Esophagus squamous epithelium (tissue), 4 donors: ENCODE measurements at regions not wholly inside any gene's neighbourhood (a gene's known extent, or its start where the extent isn't known, plus 50 kb on each side); places are given as distances from the start of the nearest gene placed in this dataset.

ENCODE experiments used
- POLR2A ChIP-seq, 4 donors: fragments of 450-650 bp; IDR thresholded peaks; one replicate each; pipeline ENCODE4 v1.6.1; 2017; ENCODE audit warnings: antibody characterized with exemption in 4 of 4, mild to moderate bottlenecking in 4 of 4, moderate library complexity in 3 of 4
- TF ChIP-seq, protein P1 (sequence below), 6 experiments: fragments of 450-650 bp in 4 of 6; fragments of 200-600 bp in 2 of 6; sonication (generic) in 2 of 6; IDR thresholded peaks; one replicate each; pipeline ENCODE4 v1.5.1; 2016 to 2019; ENCODE audit warnings: antibody characterized with exemption in 6 of 6, mild to moderate bottlenecking in 4 of 6, moderate library complexity in 4 of 6

DNA sequence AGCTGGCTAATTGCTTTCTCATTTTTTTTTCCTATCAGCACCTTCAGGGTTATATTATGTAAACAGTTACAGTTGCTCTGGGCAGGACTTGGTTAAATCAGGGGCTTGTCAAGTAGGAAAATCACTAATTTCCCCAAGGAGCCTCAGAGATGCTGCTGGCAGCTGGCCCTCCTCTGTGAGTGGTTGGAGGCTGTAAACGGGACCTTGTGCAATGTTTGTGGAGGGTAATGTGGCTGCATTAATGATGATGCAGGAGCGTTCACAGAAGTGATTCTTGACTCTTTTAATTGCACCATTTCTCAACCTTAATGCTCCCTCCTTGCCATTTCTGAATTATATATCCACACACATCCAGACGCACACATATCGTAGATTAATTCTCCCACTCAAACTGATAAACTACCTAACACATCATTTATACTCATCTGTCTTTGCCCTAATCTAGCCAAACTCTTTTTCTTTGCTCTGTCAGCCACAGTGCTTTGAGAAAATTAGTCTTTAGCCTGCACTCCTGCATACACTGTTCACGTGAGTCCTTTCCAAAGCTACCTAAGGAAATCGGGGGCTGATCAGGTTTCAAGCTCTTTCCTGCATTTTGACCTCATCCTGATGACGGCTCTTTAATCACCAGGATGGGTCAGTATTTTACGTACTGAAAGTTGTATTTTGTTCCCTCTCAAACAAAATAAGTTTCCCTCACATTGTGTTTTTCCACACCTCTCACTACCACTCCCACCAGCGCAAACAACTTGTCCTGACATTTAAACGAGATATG, 154.4 kb upstream of the PIRT start:
- TF ChIP-seq, protein P1, sequence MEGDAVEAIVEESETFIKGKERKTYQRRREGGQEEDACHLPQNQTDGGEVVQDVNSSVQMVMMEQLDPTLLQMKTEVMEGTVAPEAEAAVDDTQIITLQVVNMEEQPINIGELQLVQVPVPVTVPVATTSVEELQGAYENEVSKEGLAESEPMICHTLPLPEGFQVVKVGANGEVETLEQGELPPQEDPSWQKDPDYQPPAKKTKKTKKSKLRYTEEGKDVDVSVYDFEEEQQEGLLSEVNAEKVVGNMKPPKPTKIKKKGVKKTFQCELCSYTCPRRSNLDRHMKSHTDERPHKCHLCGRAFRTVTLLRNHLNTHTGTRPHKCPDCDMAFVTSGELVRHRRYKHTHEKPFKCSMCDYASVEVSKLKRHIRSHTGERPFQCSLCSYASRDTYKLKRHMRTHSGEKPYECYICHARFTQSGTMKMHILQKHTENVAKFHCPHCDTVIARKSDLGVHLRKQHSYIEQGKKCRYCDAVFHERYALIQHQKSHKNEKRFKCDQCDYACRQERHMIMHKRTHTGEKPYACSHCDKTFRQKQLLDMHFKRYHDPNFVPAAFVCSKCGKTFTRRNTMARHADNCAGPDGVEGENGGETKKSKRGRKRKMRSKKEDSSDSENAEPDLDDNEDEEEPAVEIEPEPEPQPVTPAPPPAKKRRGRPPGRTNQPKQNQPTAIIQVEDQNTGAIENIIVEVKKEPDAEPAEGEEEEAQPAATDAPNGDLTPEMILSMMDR (IDR thresholded peaks at IDR 0.05), result no peak
- TF ChIP-seq POLR2A (IDR thresholded peaks at IDR 0.05), result no peak
